ENCODE measurements at regions not wholly inside any gene's neighbourhood (a gene's known extent, or its start where the extent isn't known, plus 50 kb on each side); places are given as distances from the start of the nearest gene placed in this dataset.

- Histone ChIP-seq H3K4me3 (ENCODE audit: low read length in 3 of 3) (no peak overlapping the region), H3K9me3 (ENCODE audit: control insufficient read depth in 3 of 3, low read length in 3 of 3) (no peaks in the 10 kb centered on the region), H3K4me1 (ENCODE audit: control insufficient read depth in 3 of 3, insufficient read depth in 3 of 3, low read length in 3 of 3) (no peaks in the 10 kb centered on the region), H3K9ac (ENCODE audit: low read depth in 1 of 3, low read length in 3 of 3) (no peak overlapping the region), H3K27me3 (ENCODE audit: control insufficient read depth in 3 of 3, insufficient read depth in 3 of 3, low read length in 3 of 3) (no peaks in the 10 kb centered on the region), H3K27ac (ENCODE audit: low read depth, low read length) (no peak overlapping the region), H3K36me3 (ENCODE audit: control insufficient read depth in 3 of 3, insufficient read depth in 3 of 3, low read length in 3 of 3) (no peaks in the 10 kb centered on the region)
Measured at GRCh38 chr4:136706942-136707341, 825.4 kb downstream of the PCDH18 start.

GRCh38 chr4:136699905-136700304 is 832.4 kb downstream of the PCDH18 start:
- no peaks in the 10 kb centered on the region for H3K27me3 ChIP-seq (ENCODE audit: control insufficient read depth in 3 of 3, insufficient read depth in 3 of 3, low read length in 3 of 3)
- H3K4me1 ChIP-seq (ENCODE audit: control insufficient read depth in 3 of 3, insufficient read depth in 3 of 3, low read length in 3 of 3), result no peaks in the 10 kb centered on the region
- no peaks in the 10 kb centered on the region for H3K9me3 ChIP-seq (ENCODE audit: control insufficient read depth in 3 of 3, low read length in 3 of 3)
- H3K36me3 ChIP-seq (ENCODE audit: control insufficient read depth in 3 of 3, insufficient read depth in 3 of 3, low read length in 3 of 3), result no peaks in the 10 kb centered on the region
- H3K27ac ChIP-seq (ENCODE audit: low read depth, low read length), result no peak overlapping the region
- no peak overlapping the region for H3K9ac ChIP-seq (ENCODE audit: low read depth in 1 of 3, low read length in 3 of 3)
- H3K4me3 ChIP-seq (ENCODE audit: low read length in 3 of 3), result no peak overlapping the region

GRCh38 chr4:136691607-136692006 is 840.7 kb downstream of the PCDH18 start:
- Histone ChIP-seq H3K4me3 (ENCODE audit: low read length in 3 of 3) (no peak overlapping the region), H3K4me1 (ENCODE audit: control insufficient read depth in 3 of 3, insufficient read depth in 3 of 3, low read length in 3 of 3) (no peaks in the 10 kb centered on the region), H3K9me3 (ENCODE audit: control insufficient read depth in 3 of 3, low read length in 3 of 3) (no peaks in the 10 kb centered on the region), H3K9ac (ENCODE audit: low read depth in 1 of 3, low read length in 3 of 3) (no peak overlapping the region), H3K27me3 (ENCODE audit: control insufficient read depth in 3 of 3, insufficient read depth in 3 of 3, low read length in 3 of 3) (no peaks in the 10 kb centered on the region), H3K27ac (ENCODE audit: low read depth, low read length) (no peak overlapping the region), H3K36me3 (ENCODE audit: control insufficient read depth in 3 of 3, insufficient read depth in 3 of 3, low read length in 3 of 3) (no peaks in the 10 kb centered on the region)

- Histone ChIP-seq H3K4me3 (ENCODE audit: low read length in 3 of 3) (no peak overlapping the region), H3K9ac (ENCODE audit: low read depth in 1 of 3, low read length in 3 of 3) (no peak overlapping the region), H3K36me3 (ENCODE audit: control insufficient read depth in 3 of 3, insufficient read depth in 3 of 3, low read length in 3 of 3) (no peaks in the 10 kb centered on the region), H3K4me1 (ENCODE audit: control insufficient read depth in 3 of 3, insufficient read depth in 3 of 3, low read length in 3 of 3) (no peaks in the 10 kb centered on the region), H3K27ac (ENCODE audit: low read depth, low read length) (no peak overlapping the region), H3K9me3 (ENCODE audit: control insufficient read depth in 3 of 3, low read length in 3 of 3) (no peaks in the 10 kb centered on the region), H3K27me3 (ENCODE audit: control insufficient read depth in 3 of 3, insufficient read depth in 3 of 3, low read length in 3 of 3) (no peaks in the 10 kb centered on the region)
Measured at GRCh38 chr4:136690360-136690759, 841.9 kb downstream of the PCDH18 start.

- no peaks in the 10 kb centered on the region for H3K9me3 ChIP-seq (ENCODE audit: control insufficient read depth in 3 of 3, low read length in 3 of 3)
- H3K27me3 ChIP-seq (ENCODE audit: control insufficient read depth in 3 of 3, insufficient read depth in 3 of 3, low read length in 3 of 3), result no peaks in the 10 kb centered on the region
- H3K9ac ChIP-seq (ENCODE audit: low read depth in 1 of 3, low read length in 3 of 3), result no peak overlapping the region
- no peak overlapping the region for H3K4me3 ChIP-seq (ENCODE audit: low read length in 3 of 3)
- H3K27ac ChIP-seq (ENCODE audit: low read depth, low read length), result no peak overlapping the region
- no peaks in the 10 kb centered on the region for H3K36me3 ChIP-seq (ENCODE audit: control insufficient read depth in 3 of 3, insufficient read depth in 3 of 3, low read length in 3 of 3)
- no peaks in the 10 kb centered on the region for H3K4me1 ChIP-seq (ENCODE audit: control insufficient read depth in 3 of 3, insufficient read depth in 3 of 3, low read length in 3 of 3)
Measured at GRCh38 chr4:136687596-136687995, 844.7 kb downstream of the PCDH18 start.

GRCh38 chr4:136687118-136687517 is 845.2 kb downstream of the PCDH18 start:
- Histone ChIP-seq H3K4me1 (ENCODE audit: control insufficient read depth in 3 of 3, insufficient read depth in 3 of 3, low read length in 3 of 3) (no peaks in the 10 kb centered on the region), H3K36me3 (ENCODE audit: control insufficient read depth in 3 of 3, insufficient read depth in 3 of 3, low read length in 3 of 3) (no peaks in the 10 kb centered on the region), H3K27ac (ENCODE audit: low read depth, low read length) (no peak overlapping the region), H3K4me3 (ENCODE audit: low read length in 3 of 3) (no peak overlapping the region), H3K9me3 (ENCODE audit: control insufficient read depth in 3 of 3, low read length in 3 of 3) (no peaks in the 10 kb centered on the region), H3K27me3 (ENCODE audit: control insufficient read depth in 3 of 3, insufficient read depth in 3 of 3, low read length in 3 of 3) (no peaks in the 10 kb centered on the region), H3K9ac (ENCODE audit: low read depth in 1 of 3, low read length in 3 of 3) (no peak overlapping the region)

- Histone ChIP-seq H3K9me3 (ENCODE audit: control insufficient read depth in 3 of 3, low read length in 3 of 3) (no peaks in the 10 kb centered on the region), H3K36me3 (ENCODE audit: control insufficient read depth in 3 of 3, insufficient read depth in 3 of 3, low read length in 3 of 3) (no peaks in the 10 kb centered on the region), H3K4me3 (ENCODE audit: low read length in 3 of 3) (no peak overlapping the region), H3K4me1 (ENCODE audit: control insufficient read depth in 3 of 3, insufficient read depth in 3 of 3, low read length in 3 of 3) (no peaks in the 10 kb centered on the region), H3K27me3 (ENCODE audit: control insufficient read depth in 3 of 3, insufficient read depth in 3 of 3, low read length in 3 of 3) (no peaks in the 10 kb centered on the region), H3K27ac (ENCODE audit: low read depth, low read length) (no peak overlapping the region), H3K9ac (ENCODE audit: low read depth in 1 of 3, low read length in 3 of 3) (no peak overlapping the region)
Measured at GRCh38 chr4:136680761-136681160, 851.5 kb downstream of the PCDH18 start.

- Histone ChIP-seq H3K9me3 (ENCODE audit: control insufficient read depth in 3 of 3, low read length in 3 of 3) (no peaks in the 10 kb centered on the region), H3K4me3 (ENCODE audit: low read length in 3 of 3) (no peak overlapping the region), H3K9ac (ENCODE audit: low read depth in 1 of 3, low read length in 3 of 3) (no peak overlapping the region), H3K27ac (ENCODE audit: low read depth, low read length) (no peak overlapping the region), H3K36me3 (ENCODE audit: control insufficient read depth in 3 of 3, insufficient read depth in 3 of 3, low read length in 3 of 3) (no peaks in the 10 kb centered on the region), H3K4me1 (ENCODE audit: control insufficient read depth in 3 of 3, insufficient read depth in 3 of 3, low read length in 3 of 3) (no peaks in the 10 kb centered on the region), H3K27me3 (ENCODE audit: control insufficient read depth in 3 of 3, insufficient read depth in 3 of 3, low read length in 3 of 3) (no peaks in the 10 kb centered on the region)
Measured at GRCh38 chr4:136680271-136680670, 852.0 kb downstream of the PCDH18 start.

GRCh38 chr4:136670265-136670664 is 862.0 kb downstream of the PCDH18 start:
- Histone ChIP-seq H3K27me3 (ENCODE audit: control insufficient read depth in 3 of 3, insufficient read depth in 3 of 3, low read length in 3 of 3) (no peaks in the 10 kb centered on the region), H3K9me3 (ENCODE audit: control insufficient read depth in 3 of 3, low read length in 3 of 3) (no peaks in the 10 kb centered on the region), H3K27ac (ENCODE audit: low read depth, low read length) (no peak overlapping the region), H3K9ac (ENCODE audit: low read depth in 1 of 3, low read length in 3 of 3) (no peak overlapping the region), H3K36me3 (ENCODE audit: control insufficient read depth in 3 of 3, insufficient read depth in 3 of 3, low read length in 3 of 3) (no peaks in the 10 kb centered on the region), H3K4me1 (ENCODE audit: control insufficient read depth in 3 of 3, insufficient read depth in 3 of 3, low read length in 3 of 3) (no peaks in the 10 kb centered on the region), H3K4me3 (ENCODE audit: low read length in 3 of 3) (no peak overlapping the region)

- H3K9ac ChIP-seq (ENCODE audit: low read depth in 1 of 3, low read length in 3 of 3), result no peak overlapping the region
- H3K27me3 ChIP-seq (ENCODE audit: control insufficient read depth in 3 of 3, insufficient read depth in 3 of 3, low read length in 3 of 3), result no peaks in the 10 kb centered on the region
- H3K36me3 ChIP-seq (ENCODE audit: control insufficient read depth in 3 of 3, insufficient read depth in 3 of 3, low read length in 3 of 3), result no peaks in the 10 kb centered on the region
- H3K4me1 ChIP-seq (ENCODE audit: control insufficient read depth in 3 of 3, insufficient read depth in 3 of 3, low read length in 3 of 3), result no peaks in the 10 kb centered on the region
- H3K27ac ChIP-seq (ENCODE audit: low read depth, low read length), result no peak overlapping the region
- no peak overlapping the region for H3K4me3 ChIP-seq (ENCODE audit: low read length in 3 of 3)
- peaks cover 0 to 4% (median 0%) of the 10 kb centered on the region in 3 donors for H3K9me3 ChIP-seq (ENCODE audit: control insufficient read depth in 3 of 3, low read length in 3 of 3)
Measured at GRCh38 chr4:136664988-136665387, 867.3 kb downstream of the PCDH18 start.

- Histone ChIP-seq H3K27me3 (ENCODE audit: control insufficient read depth in 3 of 3, insufficient read depth in 3 of 3, low read length in 3 of 3) (no peaks in the 10 kb centered on the region), H3K4me1 (ENCODE audit: control insufficient read depth in 3 of 3, insufficient read depth in 3 of 3, low read length in 3 of 3) (no peaks in the 10 kb centered on the region), H3K4me3 (ENCODE audit: low read length in 3 of 3) (no peak overlapping the region), H3K27ac (ENCODE audit: low read depth, low read length) (no peak overlapping the region), H3K9me3 (ENCODE audit: control insufficient read depth in 3 of 3, low read length in 3 of 3) (peaks cover 0 to 4% (median 0%) of the 10 kb centered on the region in 3 donors), H3K36me3 (ENCODE audit: control insufficient read depth in 3 of 3, insufficient read depth in 3 of 3, low read length in 3 of 3) (no peaks in the 10 kb centered on the region), H3K9ac (ENCODE audit: low read depth in 1 of 3, low read length in 3 of 3) (no peak overlapping the region)
Measured at GRCh38 chr4:136662539-136662938, 869.8 kb downstream of the PCDH18 start.
